GM20000 (cell line): ENCODE measurements at regions not wholly inside any gene's neighbourhood (a gene's known extent, or its start where the extent isn't known, plus 50 kb on each side); places are given as distances from the start of the nearest gene placed in this dataset.

Source experiments
- DNase-seq: peaks from one replicate; pipeline ENCODE4 v3.0.0; 2012; ENCODE audit warnings: low spot score
- TF ChIP-seq, protein P1 (sequence below): IDR thresholded peaks from 2 replicates; pipeline ENCODE4 v1.5.1; 2012; ENCODE audit warnings: mild to moderate bottlenecking, control low read depth; ENCODE audit errors: extremely low read depth, missing control alignments

DNA sequence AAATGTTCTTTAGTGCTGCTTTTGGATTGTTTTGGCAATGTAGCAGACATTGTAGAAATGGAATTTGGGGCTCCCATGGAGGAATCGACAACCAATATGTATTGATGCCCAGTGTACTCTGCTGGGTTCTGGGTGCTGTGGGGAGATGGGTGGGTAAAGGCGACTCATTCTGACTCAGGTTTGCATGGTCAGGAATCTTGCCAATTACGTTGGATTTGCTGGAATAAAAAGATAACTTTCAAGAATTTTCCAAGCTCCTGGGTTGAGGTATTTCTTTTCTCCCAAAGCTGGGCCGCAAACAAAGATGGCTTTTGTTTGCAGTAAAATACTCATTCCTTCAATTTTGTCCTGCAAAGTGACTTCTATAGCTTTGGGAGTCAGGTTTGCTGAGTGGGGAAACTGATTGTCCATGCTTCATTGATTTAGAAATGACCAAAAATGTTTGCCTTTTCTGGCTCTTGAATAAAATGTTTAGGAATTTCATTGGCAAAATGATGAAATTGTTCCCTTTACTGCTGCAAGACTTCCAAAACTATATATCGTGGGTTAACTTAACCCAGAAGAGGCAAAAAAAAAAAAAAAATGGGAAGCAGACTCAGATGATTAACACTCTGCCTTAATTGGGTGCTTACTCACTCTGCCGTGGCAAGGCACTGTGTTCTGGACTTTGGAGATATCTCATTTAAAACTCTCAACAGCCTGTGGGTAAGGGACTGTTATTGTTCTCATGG is 57.0 kb downstream of the RTL9 start:
- TF ChIP-seq, protein P1, sequence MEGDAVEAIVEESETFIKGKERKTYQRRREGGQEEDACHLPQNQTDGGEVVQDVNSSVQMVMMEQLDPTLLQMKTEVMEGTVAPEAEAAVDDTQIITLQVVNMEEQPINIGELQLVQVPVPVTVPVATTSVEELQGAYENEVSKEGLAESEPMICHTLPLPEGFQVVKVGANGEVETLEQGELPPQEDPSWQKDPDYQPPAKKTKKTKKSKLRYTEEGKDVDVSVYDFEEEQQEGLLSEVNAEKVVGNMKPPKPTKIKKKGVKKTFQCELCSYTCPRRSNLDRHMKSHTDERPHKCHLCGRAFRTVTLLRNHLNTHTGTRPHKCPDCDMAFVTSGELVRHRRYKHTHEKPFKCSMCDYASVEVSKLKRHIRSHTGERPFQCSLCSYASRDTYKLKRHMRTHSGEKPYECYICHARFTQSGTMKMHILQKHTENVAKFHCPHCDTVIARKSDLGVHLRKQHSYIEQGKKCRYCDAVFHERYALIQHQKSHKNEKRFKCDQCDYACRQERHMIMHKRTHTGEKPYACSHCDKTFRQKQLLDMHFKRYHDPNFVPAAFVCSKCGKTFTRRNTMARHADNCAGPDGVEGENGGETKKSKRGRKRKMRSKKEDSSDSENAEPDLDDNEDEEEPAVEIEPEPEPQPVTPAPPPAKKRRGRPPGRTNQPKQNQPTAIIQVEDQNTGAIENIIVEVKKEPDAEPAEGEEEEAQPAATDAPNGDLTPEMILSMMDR: no peak
- DNase-seq: no peak

DNA sequence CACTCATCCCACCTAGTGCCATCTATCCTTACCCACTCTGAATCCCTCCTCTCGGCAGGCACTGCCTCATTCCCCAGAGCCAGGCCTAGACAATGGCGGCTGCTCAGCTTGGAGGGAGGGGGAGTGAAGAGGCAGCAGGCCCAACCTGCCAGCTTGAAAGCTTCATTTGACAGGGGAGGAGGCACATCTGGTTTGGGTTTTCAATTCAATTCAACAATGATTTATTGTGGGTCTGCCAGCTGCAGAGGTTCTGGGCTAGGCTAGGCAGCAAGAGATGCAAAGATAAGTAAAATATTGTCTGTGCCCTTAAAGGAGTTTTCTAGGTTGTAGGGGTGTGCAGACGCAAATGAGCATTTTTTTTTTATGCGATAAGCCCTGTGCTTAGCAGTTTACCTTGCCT is 58.5 kb downstream of the RTL9 start:
- TF ChIP-seq, protein P1: no peak
- no peak for DNase-seq

DNA sequence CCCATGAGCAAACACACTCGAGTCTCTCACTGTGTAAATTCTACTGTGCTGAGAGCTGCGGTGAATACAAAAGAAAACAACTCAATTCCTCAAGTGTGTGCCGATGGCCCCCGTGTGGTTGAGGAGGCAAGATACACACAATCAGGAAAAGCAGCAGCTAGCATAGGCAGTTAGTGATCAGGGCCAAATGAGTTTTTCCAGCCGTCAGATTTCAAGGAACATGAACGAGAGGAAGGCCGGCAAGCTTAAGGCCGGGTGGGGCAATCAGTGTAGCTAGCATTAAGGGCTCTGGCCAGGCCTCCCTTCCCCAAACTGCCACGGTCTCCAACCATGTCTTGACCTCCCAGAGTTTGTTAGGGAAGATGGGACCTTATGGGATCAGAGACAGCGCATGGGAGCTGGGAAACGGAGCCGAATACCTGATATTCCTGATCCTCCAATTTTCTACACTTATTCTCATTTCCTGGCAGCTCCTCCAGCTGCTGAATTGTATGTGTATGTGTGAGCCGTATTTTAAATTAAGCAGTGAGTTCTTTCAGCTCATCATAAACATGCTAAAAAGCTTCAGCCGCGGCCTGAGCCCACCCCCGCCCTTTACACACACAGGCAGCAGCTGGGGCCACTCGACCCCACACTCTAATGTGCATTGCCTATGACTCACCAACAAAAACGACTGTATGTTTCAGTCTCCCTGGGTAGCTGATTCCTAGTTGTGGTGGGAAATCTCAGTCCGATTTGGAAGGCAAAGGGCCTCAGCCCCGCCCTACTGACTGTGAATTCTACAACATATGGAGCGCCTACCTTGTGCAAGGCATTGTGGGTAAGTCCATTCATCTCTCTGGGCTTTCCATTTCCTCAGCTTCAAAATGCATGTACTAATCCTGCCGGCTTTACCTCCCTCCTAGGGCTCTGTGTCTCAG is 59.9 kb downstream of the RTL9 start:
- TF ChIP-seq, protein P1: peak; percentile 3
- DNase-seq: no peak

DNA sequence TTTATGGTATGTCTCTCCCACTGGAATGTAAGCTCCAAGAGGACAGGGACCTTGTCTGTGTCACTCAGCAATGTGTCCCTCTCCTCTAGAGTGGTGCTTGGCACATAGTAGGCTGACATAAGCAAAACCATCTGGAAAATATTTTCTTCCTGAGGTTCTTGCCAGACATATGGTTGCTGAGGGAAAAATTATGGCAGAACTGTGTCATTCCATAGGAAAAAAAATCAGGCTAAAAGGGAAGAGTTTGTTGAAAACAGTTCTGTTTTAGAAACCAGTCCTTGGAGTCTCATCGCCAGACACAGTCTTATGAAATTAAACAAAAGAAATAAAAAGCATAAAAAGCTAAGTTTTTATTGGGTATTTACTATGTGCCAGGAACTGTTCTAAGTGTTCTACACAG is 60.9 kb downstream of the RTL9 start:
- TF ChIP-seq, protein P1: no peak
- no peak for DNase-seq

DNA sequence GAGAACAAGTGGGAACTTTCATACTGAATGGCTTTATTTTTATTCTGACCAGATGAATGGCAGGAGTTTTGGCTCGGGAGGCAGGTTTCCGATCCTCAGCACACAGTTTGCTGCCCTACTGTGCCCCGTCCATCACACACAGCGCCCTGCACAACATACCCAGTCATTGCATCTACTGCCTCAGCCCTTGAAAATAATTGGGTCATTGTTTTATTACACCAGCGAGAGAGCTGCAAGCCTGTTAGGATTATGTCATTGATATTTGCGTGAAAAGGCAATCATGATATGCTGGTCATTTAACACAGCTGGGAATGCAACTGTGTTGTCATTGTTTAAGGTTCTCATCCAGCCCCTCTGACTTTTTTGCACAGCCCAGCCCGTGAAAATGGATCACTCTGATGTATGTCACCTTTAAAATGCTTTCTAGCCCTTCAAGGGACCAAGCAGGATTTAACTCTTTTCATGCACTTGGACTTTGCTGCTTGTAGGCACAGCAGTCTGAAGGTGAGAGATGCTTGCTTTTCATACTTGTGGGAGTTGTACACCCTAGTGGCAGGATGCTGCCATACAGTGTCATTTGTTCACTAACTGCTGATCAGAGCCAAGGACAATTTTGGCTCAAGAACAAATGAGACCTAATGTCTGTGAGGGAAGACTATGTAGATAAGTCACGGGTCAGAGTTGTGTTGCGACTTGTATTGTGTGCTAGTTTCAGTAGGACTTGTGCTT is 62.3 kb downstream of the RTL9 start:
- TF ChIP-seq, protein P1: no peak
- DNase-seq: no peak

DNA sequence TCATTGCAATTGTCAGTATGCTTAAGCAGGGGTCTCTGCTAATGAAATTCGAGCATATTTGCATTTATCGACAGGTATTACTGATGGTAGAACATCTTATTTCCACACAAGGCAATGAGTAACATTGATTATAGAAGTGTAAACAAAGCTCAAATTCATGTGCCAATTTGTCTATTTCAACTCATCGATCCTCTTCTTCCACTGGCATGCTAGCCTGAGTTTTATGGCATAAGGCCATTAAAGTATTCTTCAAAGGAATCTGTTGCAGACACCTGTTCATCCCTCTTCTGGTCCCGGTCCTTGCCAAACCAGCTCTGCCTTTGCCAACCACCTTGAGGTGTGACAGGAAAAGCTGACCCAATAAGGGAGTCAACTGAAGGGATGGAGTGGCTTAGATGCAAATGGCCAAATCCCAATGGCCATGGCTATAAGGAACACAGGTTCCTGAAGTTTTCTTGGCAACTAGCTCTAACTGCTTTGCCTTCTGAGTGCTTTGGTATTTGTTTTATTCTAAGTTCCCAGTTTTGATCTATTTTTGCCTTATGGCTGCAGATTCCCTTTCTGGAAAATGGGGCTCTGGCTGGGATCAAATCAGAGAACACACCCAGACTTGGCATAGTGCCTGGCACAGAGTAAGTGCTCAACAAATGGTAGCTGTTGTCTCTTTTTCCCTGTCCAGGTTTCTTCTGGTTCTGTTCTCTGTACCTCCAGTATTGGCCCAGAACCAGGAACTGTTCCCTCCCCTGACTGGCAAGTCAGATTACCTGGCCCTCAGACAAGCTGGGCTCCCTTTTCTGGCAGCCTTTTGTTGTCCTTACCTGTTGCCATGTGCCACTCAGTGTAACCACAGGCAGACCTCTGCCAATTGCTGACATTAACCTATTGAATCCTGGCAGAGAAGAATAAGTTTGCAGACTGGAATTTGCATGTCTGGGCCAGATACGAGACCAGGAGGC is 63.1 kb downstream of the RTL9 start:
- TF ChIP-seq, protein P1: no peak
- no peak for DNase-seq
